ENCODE measurements at regions not wholly inside any gene's neighbourhood (a gene's known extent, or its start where the extent isn't known, plus 50 kb on each side); places are given as distances from the start of the nearest gene placed in this dataset.

GRCh38 chr12:77435446-77436091 lies 370.2 kb upstream of the E2F7 start:
- no peak overlapping the region for H2AFZ ChIP-seq (ENCODE audit: low read depth)

GRCh38 chr12:77433799-77434198 lies 368.4 kb upstream of the E2F7 start:
- DNase-seq = no peak
- H4K20me1 ChIP-seq (ENCODE audit: insufficient read depth) = no peaks in the 10 kb centered on the region
- whole genome bisulfite sequencing (ENCODE audit: low lambda C conversion rate) = 3% methylated on average over 3 of the region's 3 CpGs
- no peak overlapping the region; a peak in 1 of 4 replicates for H3K4me3 ChIP-seq (ENCODE audit: low read depth in 2 of 2, low read length in 1 of 2)
- peak overlapping the region; percentile 57 to 60; a peak in 3 of 4 replicates for H3K27ac ChIP-seq (ENCODE audit: low read depth in 2 of 2, low read length in 1 of 2)
- H3F3A ChIP-seq (replicated peaks; ENCODE audit: insufficient read depth) = peaks cover 11% of the 10 kb centered on the region
- ChIA-PET CTCF (no interaction called here), POLR2A (no interaction called here)
- no peaks in the 10 kb centered on the region; a peak in 1 of 4 replicates for H3K4me1 ChIP-seq (ENCODE audit: control insufficient read depth in 1 of 2, insufficient read depth in 2 of 2, low read depth in 1 of 2, low read length in 1 of 2)
- H3K9ac ChIP-seq = no peak overlapping the region
- H3K27me3 ChIP-seq (ENCODE audit: insufficient read depth) = no peaks in the 10 kb centered on the region
- H3K9me3 ChIP-seq = no peaks in the 10 kb centered on the region
- no peaks in the 10 kb centered on the region for H3K9me2 ChIP-seq
- peak overlapping the region; percentile 4; the same call in 1 of the 2 replicates for H3K4me2 ChIP-seq
- no peak overlapping the region for H2AFZ ChIP-seq (ENCODE audit: low read depth)
- no peaks in the 10 kb centered on the region for H3K79me2 ChIP-seq (ENCODE audit: insufficient read depth)
- H3K36me3 ChIP-seq (replicated peaks in 1 of 2; ENCODE audit: control insufficient read depth in 1 of 2, insufficient read depth in 2 of 2, low read length in 1 of 2) = no peaks in the 10 kb centered on the region
- TF ChIP-seq REST (IDR thresholded peaks at IDR 0.05; ENCODE audit: low read depth, low read length) (no peak), FOXJ3 (CRISPR knock-in tag; IDR thresholded peaks at IDR 0.05) (no peak), CTCF (IDR thresholded peaks at IDR 0.05) (no peak), FOSL2 (IDR thresholded peaks at IDR 0.05; ENCODE audit: borderline replicate concordance, low read depth) (peak; percentile 44; the same call in 1 of the 2 replicates), JUND (IDR thresholded peaks at IDR 0.05) (peak; percentile 59), TEAD4 (IDR thresholded peaks at IDR 0.05; ENCODE audit: borderline replicate concordance, insufficient read depth) (peak; percentile 94), YY1 (IDR thresholded peaks at IDR 0.05; ENCODE audit: low read depth) (peak; percentile 40; the same call in 1 of the 2 replicates), MEF2A (IDR thresholded peaks at IDR 0.05; ENCODE audit: borderline replicate concordance, low read depth) (peak; percentile 100)

More at GRCh38 chr12:77435446-77436091, 370.2 kb upstream of the E2F7 start:
- POLR2A ChIA-PET = no interaction called here
- CTCF ChIA-PET = interaction anchor here (0.6 kb wide), 1 partner anchor 1790 kb away, joined by 3 read pairs; no protein-coding TSS in a partner anchor
- H3K9me2 ChIP-seq = no peaks in the 10 kb centered on the region
- no peaks in the 10 kb centered on the region for H3K79me2 ChIP-seq (ENCODE audit: insufficient read depth)
- WGBS (ENCODE audit: low lambda C conversion rate) = 52% methylated on average over 5 of the region's 5 CpGs
- no peak overlapping the region for H3K4me2 ChIP-seq
- no peak overlapping the region for H3K4me3 ChIP-seq (ENCODE audit: low read depth in 2 of 2, low read length in 1 of 2)
- H3K27ac ChIP-seq (ENCODE audit: low read depth in 2 of 2, low read length in 1 of 2) = no peak overlapping the region
- H3K27me3 ChIP-seq (ENCODE audit: insufficient read depth) = no peaks in the 10 kb centered on the region
- no peak for DNase-seq
- H3K9ac ChIP-seq = no peak overlapping the region
- H3K9me3 ChIP-seq = no peaks in the 10 kb centered on the region
- TF ChIP-seq ZBTB33 (IDR thresholded peaks at IDR 0.05; ENCODE audit: borderline replicate concordance, low read depth) = no peak
- no peak for TF ChIP-seq FOSL2 (IDR thresholded peaks at IDR 0.05; ENCODE audit: borderline replicate concordance, low read depth)
- no peak for TF ChIP-seq MAX (IDR thresholded peaks at IDR 0.05; ENCODE audit: low read depth)
- no peak for TF ChIP-seq PBX3 (IDR thresholded peaks at IDR 0.05)
- TF ChIP-seq TEAD4 (IDR thresholded peaks at IDR 0.05; ENCODE audit: borderline replicate concordance, insufficient read depth) = no peak
- no peak for TF ChIP-seq RCOR1 (IDR thresholded peaks at IDR 0.05; ENCODE audit: low read length)
- no peak for TF ChIP-seq CHD2 (IDR thresholded peaks at IDR 0.05; ENCODE audit: low read length, partially characterized antibody)
- H3K36me3 ChIP-seq (replicated peaks in 1 of 2; ENCODE audit: control insufficient read depth in 1 of 2, insufficient read depth in 2 of 2, low read length in 1 of 2) = no peaks in the 10 kb centered on the region
- no peaks in the 10 kb centered on the region; a peak in 1 of 4 replicates for H3K4me1 ChIP-seq (ENCODE audit: control insufficient read depth in 1 of 2, insufficient read depth in 2 of 2, low read depth in 1 of 2, low read length in 1 of 2)
- H4K20me1 ChIP-seq (ENCODE audit: insufficient read depth) = no peaks in the 10 kb centered on the region
- peaks cover 12% of the 10 kb centered on the region for H3F3A ChIP-seq (replicated peaks; ENCODE audit: insufficient read depth)
